DOHH2 (cell line): ENCODE measurements at regions not wholly inside any gene's neighbourhood (a gene's known extent, or its start where the extent isn't known, plus 50 kb on each side); places are given as distances from the start of the nearest gene placed in this dataset.

ENCODE experiments used
- EZH2phosphoT487 ChIP-seq: fragments of 200-600 bp; sonication (generic); IDR thresholded peaks from 2 replicates; pipeline ENCODE4 v1.6.1; 2017; ENCODE audit warnings: borderline replicate concordance, mild to moderate bottlenecking, antibody characterized with exemption, low read length, moderate library complexity, mixed read lengths
- TF ChIP-seq, protein P1 (sequence below): fragments of 200-600 bp; sonication (generic); IDR thresholded peaks from one replicate; pipeline ENCODE4 v1.5.1; 2014; ENCODE audit warnings: antibody characterized with exemption, mild to moderate bottlenecking, low read depth, low read length; ENCODE audit not compliant: poor library complexity, severe bottlenecking

- TF ChIP-seq, protein P1, sequence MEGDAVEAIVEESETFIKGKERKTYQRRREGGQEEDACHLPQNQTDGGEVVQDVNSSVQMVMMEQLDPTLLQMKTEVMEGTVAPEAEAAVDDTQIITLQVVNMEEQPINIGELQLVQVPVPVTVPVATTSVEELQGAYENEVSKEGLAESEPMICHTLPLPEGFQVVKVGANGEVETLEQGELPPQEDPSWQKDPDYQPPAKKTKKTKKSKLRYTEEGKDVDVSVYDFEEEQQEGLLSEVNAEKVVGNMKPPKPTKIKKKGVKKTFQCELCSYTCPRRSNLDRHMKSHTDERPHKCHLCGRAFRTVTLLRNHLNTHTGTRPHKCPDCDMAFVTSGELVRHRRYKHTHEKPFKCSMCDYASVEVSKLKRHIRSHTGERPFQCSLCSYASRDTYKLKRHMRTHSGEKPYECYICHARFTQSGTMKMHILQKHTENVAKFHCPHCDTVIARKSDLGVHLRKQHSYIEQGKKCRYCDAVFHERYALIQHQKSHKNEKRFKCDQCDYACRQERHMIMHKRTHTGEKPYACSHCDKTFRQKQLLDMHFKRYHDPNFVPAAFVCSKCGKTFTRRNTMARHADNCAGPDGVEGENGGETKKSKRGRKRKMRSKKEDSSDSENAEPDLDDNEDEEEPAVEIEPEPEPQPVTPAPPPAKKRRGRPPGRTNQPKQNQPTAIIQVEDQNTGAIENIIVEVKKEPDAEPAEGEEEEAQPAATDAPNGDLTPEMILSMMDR, result no peak
- no peak for TF ChIP-seq EZH2phosphoT487
Measured at GRCh38 chr9:12195456-12195855, 497.7 kb upstream of the TYRP1 start.
